CD14-positive monocyte (primary cell): ENCODE measurements at regions not wholly inside any gene's neighbourhood (a gene's known extent, or its start where the extent isn't known, plus 50 kb on each side); places are given as distances from the start of the nearest gene placed in this dataset.

Source experiments
- DNase-seq, 3 donors: peaks; one replicate each; pipeline ENCODE4 v3.0.0-alpha.2; 2011 to 2022
- H2AFZ ChIP-seq: 2 replicates; pipeline ENCODE4 v1.6.0; 2012; ENCODE audit warnings: mild to moderate bottlenecking, low read depth, low read length, inconsistent platforms; ENCODE audit not compliant: insufficient read depth, poor library complexity, severe bottlenecking
- H3K27ac ChIP-seq, 2 donors: 1 replicate in 1 of 2; 2 replicates in 1 of 2; pipeline ENCODE4 v1.5.1; 2012 to 2013; ENCODE audit warnings: low read length in 2 of 2, control low read depth in 1 of 2, inconsistent platforms in 1 of 2, low read depth in 1 of 2, mild to moderate bottlenecking in 1 of 2
- H3K27me3 ChIP-seq, 2 donors: one replicate each; pipeline versions ENCODE4 v1.6.0 to v1.6.1; 2011 to 2013; ENCODE audit warnings: low read length in 2 of 2; ENCODE audit not compliant: control insufficient read depth in 2 of 2, insufficient read depth in 2 of 2
- H3K36me3 ChIP-seq, 2 donors: replicated peaks in 1 of 2; 1 replicate in 1 of 2; 2 replicates in 1 of 2; pipeline versions ENCODE4 v1.5.1 to v1.6.1; 2012 to 2013; ENCODE audit warnings: low read length in 2 of 2, control low read depth in 1 of 2, inconsistent platforms in 1 of 2, mild to moderate bottlenecking in 1 of 2; ENCODE audit not compliant: insufficient read depth in 2 of 2, control insufficient read depth in 1 of 2
- H3K4me1 ChIP-seq, 2 donors: 1 replicate in 1 of 2; 2 replicates in 1 of 2; pipeline versions ENCODE4 v1.5.1 to v1.6.1; 2012 to 2013; ENCODE audit warnings: low read length in 2 of 2, control low read depth in 1 of 2, inconsistent platforms in 1 of 2, mild to moderate bottlenecking in 1 of 2, moderate library complexity in 1 of 2; ENCODE audit not compliant: insufficient read depth in 2 of 2, control insufficient read depth in 1 of 2
- H3K4me2 ChIP-seq: replicated peaks from 2 replicates; pipeline ENCODE3; 2012; ENCODE audit warnings: low read length, moderate library complexity, mild to moderate bottlenecking; ENCODE audit not compliant: poor library complexity, severe bottlenecking; ENCODE audit errors: extremely low read depth
- H3K4me3 ChIP-seq, 3 experiments: fragments of 200-600 bp in 1 of 3; sonication (generic) in 1 of 3; replicated peaks in 1 of 3; 1 replicate in 2 of 3; 2 replicates in 1 of 3; pipeline ENCODE4 v1.5.1; 2011 to 2013; ENCODE audit warnings: low read length in 3 of 3, mild to moderate bottlenecking in 3 of 3, control low read depth in 2 of 3, low read depth in 2 of 3, inconsistent platforms in 1 of 3, moderate library complexity in 1 of 3
- H3K79me2 ChIP-seq: 2 replicates; pipeline ENCODE4 v1.6.0; 2012; ENCODE audit warnings: mild to moderate bottlenecking, control low read depth, inconsistent platforms, low read length, moderate library complexity; ENCODE audit not compliant: insufficient read depth
- H3K9ac ChIP-seq: 2 replicates; pipeline ENCODE4 v1.6.0; 2017; ENCODE audit warnings: low read length, mild to moderate bottlenecking; ENCODE audit not compliant: insufficient read depth, poor library complexity, severe bottlenecking
- H3K9me3 ChIP-seq, 2 donors: replicated peaks in 1 of 2; 1 replicate in 1 of 2; 2 replicates in 1 of 2; pipeline versions ENCODE4 v1.5.1 to v1.6.1; 2012 to 2013; ENCODE audit warnings: low read length in 2 of 2, control low read depth in 1 of 2; ENCODE audit not compliant: control insufficient read depth in 1 of 2, insufficient read depth in 1 of 2
- H4K20me1 ChIP-seq: 2 replicates; pipeline ENCODE4 v1.6.0; 2012; ENCODE audit warnings: mild to moderate bottlenecking, low read length, control low read depth, moderate library complexity; ENCODE audit not compliant: insufficient read depth
- H3K27ac Mint-ChIP-seq, 7 donors: one replicate each; pipeline ENCODE4 v1.8.0; 2020; ENCODE audit warnings: mild to moderate bottlenecking in 7 of 7, mixed read lengths in 7 of 7, moderate library complexity in 6 of 7, inconsistent platforms in 2 of 7
- H3K27me3 Mint-ChIP-seq, 3 donors: one replicate each; pipeline ENCODE4 v1.8.0; 2021 to 2022; ENCODE audit warnings: low read depth in 3 of 3, mild to moderate bottlenecking in 3 of 3, mixed read lengths in 3 of 3, moderate library complexity in 3 of 3, inconsistent platforms in 1 of 3
- H3K36me3 Mint-ChIP-seq, 2 donors: one replicate each; pipeline ENCODE4 v1.8.0; 2020; ENCODE audit warnings: mixed read lengths in 2 of 2, inconsistent platforms in 1 of 2, mild to moderate bottlenecking in 1 of 2
- H3K4me1 Mint-ChIP-seq: one replicate; pipeline ENCODE4 v1.8.0; 2020; ENCODE audit warnings: mild to moderate bottlenecking, mixed read lengths
- H3K4me3 Mint-ChIP-seq, 2 donors: one replicate each; pipeline ENCODE4 v1.8.0; 2020; ENCODE audit warnings: mild to moderate bottlenecking in 2 of 2, mixed read lengths in 2 of 2, moderate library complexity in 1 of 2
- H3K9me3 Mint-ChIP-seq, 7 donors: one replicate each; pipeline ENCODE4 v1.8.0; 2020 to 2022; ENCODE audit warnings: mixed read lengths in 7 of 7, mild to moderate bottlenecking in 6 of 7, moderate library complexity in 6 of 7, inconsistent platforms in 2 of 7
- CTCF ChIP-seq: fragments of 200-600 bp; IDR thresholded peaks from one replicate; pipeline ENCODE4 v1.8.0; 2022; ENCODE audit warnings: antibody characterized with exemption, mild to moderate bottlenecking
- WGBS: methylation state at CpG from one replicate; pipeline ENCODE4 v1.1.5; 2013; ENCODE audit warnings: missing lambda C conversion rate; ENCODE audit not compliant: insufficient coverage; 5-methylcytosine and 5-hydroxymethylcytosine counted together
- intact Hi-C, 2 donors: fragments of 100-400 bp; cut with micrococcal nuclease; formaldehyde crosslinking; loops; one replicate each; pipeline versions ENCODE4 v1.15.0 to v1.15.1; 2023

- Mint-ChIP-seq H3K27ac (no peak overlapping the region), H3K36me3 (no peaks in the 10 kb centered on the region), H3K27me3 (peaks cover 0 to 8% (median 0%) of the 10 kb centered on the region in 3 donors), H3K4me1 (no peaks in the 10 kb centered on the region), H3K9me3 (peaks cover 0 to 4% (median 0%) of the 10 kb centered on the region in 7 donors), H3K4me3 (no peak overlapping the region)
- DNase-seq = no peak
- Histone ChIP-seq H3K4me2 (no peak overlapping the region), H3K36me3 (no peaks in the 10 kb centered on the region), H4K20me1 (no peaks in the 10 kb centered on the region), H3K79me2 (no peaks in the 10 kb centered on the region), H3K9me3 (no peaks in the 10 kb centered on the region), H3K27ac (no peak overlapping the region), H2AFZ (no peak overlapping the region), H3K4me1 (no peaks in the 10 kb centered on the region), H3K27me3 (no peaks in the 10 kb centered on the region), H3K4me3 (no peak overlapping the region), H3K9ac (no peak overlapping the region)
- intact Hi-C loops = no loop called here
- 42% methylated on average over 2 of the region's 6 CpGs for WGBS
- no peak for TF ChIP-seq CTCF
These were observed 74.4 kb downstream of the FTHL17 start for GRCh38 chrX:30997411-30997810.

GRCh38 chrX:30995705-30996104, 76.1 kb downstream of the FTHL17 start:
- Histone ChIP-seq H3K4me3 (no peak overlapping the region), H3K27ac (no peak overlapping the region), H3K9ac (no peak overlapping the region), H4K20me1 (no peaks in the 10 kb centered on the region), H3K4me1 (no peaks in the 10 kb centered on the region), H3K4me2 (no peak overlapping the region), H3K9me3 (no peaks in the 10 kb centered on the region), H2AFZ (no peak overlapping the region), H3K27me3 (no peaks in the 10 kb centered on the region), H3K79me2 (no peaks in the 10 kb centered on the region), H3K36me3 (no peaks in the 10 kb centered on the region)
- H3K9me3 Mint-ChIP-seq = peaks cover 0 to 4% (median 0%) of the 10 kb centered on the region in 7 donors
- WGBS = no CpG with 5 or more reads among the region's 3 CpGs
- TF ChIP-seq CTCF = no peak
- no peak overlapping the region for H3K27ac Mint-ChIP-seq
- no peak overlapping the region for H3K4me3 Mint-ChIP-seq
- DNase-seq = no peak
- intact Hi-C loops = no loop called here
- H3K36me3 Mint-ChIP-seq = no peaks in the 10 kb centered on the region
- peaks cover 0 to 11% (median 0%) of the 10 kb centered on the region in 3 donors for H3K27me3 Mint-ChIP-seq
- H3K4me1 Mint-ChIP-seq = no peaks in the 10 kb centered on the region
